ENCODE measurements at regions not wholly inside any gene's neighbourhood (a gene's known extent, or its start where the extent isn't known, plus 50 kb on each side); places are given as distances from the start of the nearest gene placed in this dataset.

DNA sequence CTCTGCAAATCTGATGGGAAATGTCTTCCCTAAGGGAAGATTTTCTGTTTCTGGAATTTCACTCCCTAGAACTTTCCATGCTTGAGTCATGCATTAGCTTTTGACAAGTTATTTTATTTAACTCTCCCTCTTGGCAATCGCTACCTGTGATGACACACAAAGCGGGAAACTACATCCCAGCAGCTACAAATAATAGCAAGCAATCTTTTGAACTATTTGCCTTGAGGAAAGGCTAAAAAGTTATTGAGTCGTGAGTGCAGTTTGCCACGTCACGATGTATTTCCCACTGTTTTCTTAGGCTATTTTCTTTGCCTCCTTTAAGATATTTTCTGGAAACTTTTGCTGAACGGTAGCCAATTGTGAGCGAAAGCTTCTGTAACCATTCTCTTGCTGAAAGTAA, 353.3 kb upstream of the HTR2A start:
- no CpG with 5 or more reads among the region's 7 CpGs for WGBS (ENCODE audit: insufficient coverage, insufficient read length)
- H3K4me3 ChIP-seq (ENCODE audit: low read length): no peak overlapping the region
- H3K9me3 ChIP-seq (ENCODE audit: control insufficient read depth, insufficient read depth, low read length): no peaks in the 10 kb centered on the region
- H3K27me3 ChIP-seq (ENCODE audit: control insufficient read depth, insufficient read depth, low read length): no peaks in the 10 kb centered on the region
- DNase-seq (ENCODE audit: low read depth, low spot score): no peak
- H3K36me3 ChIP-seq (ENCODE audit: control insufficient read depth, insufficient read depth, low read length): no peaks in the 10 kb centered on the region
- no peaks in the 10 kb centered on the region for H3K4me1 ChIP-seq (ENCODE audit: control insufficient read depth, insufficient read depth, low read length)
- H3K27ac ChIP-seq (ENCODE audit: low read length): no peak overlapping the region

DNA sequence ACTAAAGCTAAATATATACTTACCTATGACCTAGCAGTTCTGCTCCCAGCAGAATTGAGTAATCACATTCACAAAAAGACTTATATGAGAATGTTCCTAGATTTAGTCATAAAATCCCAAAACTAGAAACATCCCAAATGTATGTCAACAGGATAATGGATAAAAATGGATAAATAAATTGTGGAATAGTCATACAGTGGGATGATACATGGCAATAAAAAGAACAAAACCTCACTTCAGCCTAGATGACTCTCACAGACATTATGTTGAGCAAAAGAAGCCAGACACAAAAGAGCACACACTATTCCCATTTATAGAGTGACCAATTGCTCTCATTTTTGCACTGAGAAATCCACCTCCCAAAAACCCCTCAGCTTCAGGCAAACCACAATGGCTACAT, 352.4 kb upstream of the HTR2A start:
- Histone ChIP-seq H3K4me3 (ENCODE audit: low read length) (no peak overlapping the region), H3K9me3 (ENCODE audit: control insufficient read depth, insufficient read depth, low read length) (no peaks in the 10 kb centered on the region), H3K27me3 (ENCODE audit: control insufficient read depth, insufficient read depth, low read length) (no peaks in the 10 kb centered on the region), H3K4me1 (ENCODE audit: control insufficient read depth, insufficient read depth, low read length) (no peaks in the 10 kb centered on the region), H3K27ac (ENCODE audit: low read length) (no peak overlapping the region), H3K36me3 (ENCODE audit: control insufficient read depth, insufficient read depth, low read length) (no peaks in the 10 kb centered on the region)
- DNase-seq (ENCODE audit: low read depth, low spot score): no peak

DNA sequence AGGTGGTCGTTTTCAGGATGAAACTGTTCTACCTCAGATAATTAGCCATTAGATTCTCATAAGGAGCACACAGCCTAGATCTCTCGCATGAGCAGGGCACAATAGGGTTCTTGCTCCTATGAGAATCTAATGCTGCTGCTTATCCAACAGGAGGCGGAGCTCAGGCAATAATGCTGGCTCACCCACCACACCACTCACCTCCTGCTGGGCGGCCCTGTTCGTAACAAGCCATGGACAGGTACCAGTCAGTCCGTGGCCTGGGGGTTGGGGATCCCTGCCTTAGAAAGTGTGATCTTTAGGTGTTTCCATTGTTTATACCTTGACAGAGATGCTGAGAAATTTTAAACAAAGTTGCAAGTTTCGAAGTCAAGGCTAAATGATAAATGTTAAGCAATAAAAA, 344.6 kb upstream of the HTR2A start:
- no peaks in the 10 kb centered on the region for H3K27me3 ChIP-seq (ENCODE audit: control insufficient read depth, insufficient read depth, low read length)
- no CpG with 5 or more reads among the region's 7 CpGs for WGBS (ENCODE audit: insufficient coverage, insufficient read length)
- H3K4me1 ChIP-seq (ENCODE audit: control insufficient read depth, insufficient read depth, low read length): no peaks in the 10 kb centered on the region
- no peaks in the 10 kb centered on the region for H3K36me3 ChIP-seq (ENCODE audit: control insufficient read depth, insufficient read depth, low read length)
- no peak overlapping the region for H3K27ac ChIP-seq (ENCODE audit: low read length)
- H3K4me3 ChIP-seq (ENCODE audit: low read length): no peak overlapping the region
- no peak for DNase-seq (ENCODE audit: low read depth, low spot score)
- no peaks in the 10 kb centered on the region for H3K9me3 ChIP-seq (ENCODE audit: control insufficient read depth, insufficient read depth, low read length)

DNA sequence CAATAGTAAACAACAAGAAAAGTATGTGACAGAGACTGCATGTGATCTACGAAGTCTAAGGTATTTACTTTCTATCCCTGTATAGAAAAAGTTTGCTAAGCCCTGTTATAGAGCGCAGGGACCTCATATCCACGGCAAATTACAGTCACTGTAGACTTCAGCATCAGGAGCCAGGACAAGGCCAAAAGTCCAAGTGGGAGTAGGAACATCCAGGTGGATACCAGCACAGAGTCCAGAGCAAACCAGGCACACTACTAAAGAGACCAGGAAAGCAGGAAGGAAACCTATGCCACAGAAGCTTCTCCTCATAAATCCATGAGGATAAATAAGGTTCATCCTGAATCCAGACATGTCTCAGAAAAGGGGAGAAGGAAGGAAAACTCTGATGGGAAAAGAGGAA, 342.2 kb upstream of the HTR2A start:
- DNase-seq (ENCODE audit: low read depth, low spot score): no peak
- no peak overlapping the region for H3K27ac ChIP-seq (ENCODE audit: low read length)
- H3K9me3 ChIP-seq (ENCODE audit: control insufficient read depth, insufficient read depth, low read length): no peaks in the 10 kb centered on the region
- no peaks in the 10 kb centered on the region for H3K36me3 ChIP-seq (ENCODE audit: control insufficient read depth, insufficient read depth, low read length)
- no CpG with 5 or more reads among the region's 3 CpGs for WGBS (ENCODE audit: insufficient coverage, insufficient read length)
- H3K4me3 ChIP-seq (ENCODE audit: low read length): no peak overlapping the region
- H3K27me3 ChIP-seq (ENCODE audit: control insufficient read depth, insufficient read depth, low read length): no peaks in the 10 kb centered on the region
- no peaks in the 10 kb centered on the region for H3K4me1 ChIP-seq (ENCODE audit: control insufficient read depth, insufficient read depth, low read length)

DNA sequence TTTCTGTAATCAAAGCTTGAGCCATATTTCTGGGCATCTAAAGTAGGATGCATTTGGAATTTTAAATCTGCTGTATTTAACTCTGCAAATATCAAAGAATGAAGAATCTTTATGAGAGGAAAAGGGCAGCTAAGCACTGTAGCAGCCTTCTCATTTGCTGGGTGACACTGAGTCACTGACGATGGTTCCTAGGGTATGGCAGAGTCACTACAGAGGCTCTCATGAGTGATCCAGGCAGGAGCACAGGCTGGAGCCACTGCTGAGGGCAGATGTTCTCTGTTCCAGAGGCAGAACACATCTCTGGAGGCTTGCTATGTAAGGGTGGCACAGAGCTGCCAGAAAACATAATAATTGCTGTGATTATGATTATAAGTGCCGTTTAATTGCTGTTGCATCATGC, 340.7 kb upstream of the HTR2A start:
- H3K4me1 ChIP-seq (ENCODE audit: control insufficient read depth, insufficient read depth, low read length): no peaks in the 10 kb centered on the region
- no peaks in the 10 kb centered on the region for H3K27me3 ChIP-seq (ENCODE audit: control insufficient read depth, insufficient read depth, low read length)
- H3K27ac ChIP-seq (ENCODE audit: low read length): no peak overlapping the region
- H3K9me3 ChIP-seq (ENCODE audit: control insufficient read depth, insufficient read depth, low read length): no peaks in the 10 kb centered on the region
- no peak overlapping the region for H3K4me3 ChIP-seq (ENCODE audit: low read length)
- no peak for DNase-seq (ENCODE audit: low read depth, low spot score)
- no CpG with 5 or more reads among the region's 2 CpGs for WGBS (ENCODE audit: insufficient coverage, insufficient read length)
- H3K36me3 ChIP-seq (ENCODE audit: control insufficient read depth, insufficient read depth, low read length): no peaks in the 10 kb centered on the region

DNA sequence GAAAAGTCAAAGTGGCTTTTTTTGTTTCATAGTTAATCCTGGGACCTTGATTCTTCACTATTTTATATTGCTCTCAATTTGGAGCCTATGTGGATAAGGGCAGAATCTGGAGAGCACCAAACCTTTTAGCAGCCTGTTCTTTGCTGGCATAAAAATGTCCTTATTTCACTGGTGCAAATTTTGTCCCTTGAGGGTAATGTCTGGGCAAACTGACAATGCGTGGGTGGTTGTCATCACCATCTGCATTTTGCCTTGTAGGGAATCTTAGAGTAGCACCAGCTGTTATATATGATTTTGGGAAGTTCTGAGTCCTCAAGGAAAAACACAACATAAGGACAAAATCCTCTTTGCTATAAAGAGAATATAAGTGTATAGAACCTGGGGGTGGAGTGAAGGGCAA, 336.9 kb upstream of the HTR2A start:
- Histone ChIP-seq H3K4me3 (ENCODE audit: low read length) (no peak overlapping the region), H3K27me3 (ENCODE audit: control insufficient read depth, insufficient read depth, low read length) (no peaks in the 10 kb centered on the region), H3K9me3 (ENCODE audit: control insufficient read depth, insufficient read depth, low read length) (no peaks in the 10 kb centered on the region), H3K36me3 (ENCODE audit: control insufficient read depth, insufficient read depth, low read length) (no peaks in the 10 kb centered on the region), H3K27ac (ENCODE audit: low read length) (no peak overlapping the region), H3K4me1 (ENCODE audit: control insufficient read depth, insufficient read depth, low read length) (no peaks in the 10 kb centered on the region)
- WGBS (ENCODE audit: insufficient coverage, insufficient read length): no CpG with 5 or more reads among the region's 1 CpG
- DNase-seq (ENCODE audit: low read depth, low spot score): no peak

DNA sequence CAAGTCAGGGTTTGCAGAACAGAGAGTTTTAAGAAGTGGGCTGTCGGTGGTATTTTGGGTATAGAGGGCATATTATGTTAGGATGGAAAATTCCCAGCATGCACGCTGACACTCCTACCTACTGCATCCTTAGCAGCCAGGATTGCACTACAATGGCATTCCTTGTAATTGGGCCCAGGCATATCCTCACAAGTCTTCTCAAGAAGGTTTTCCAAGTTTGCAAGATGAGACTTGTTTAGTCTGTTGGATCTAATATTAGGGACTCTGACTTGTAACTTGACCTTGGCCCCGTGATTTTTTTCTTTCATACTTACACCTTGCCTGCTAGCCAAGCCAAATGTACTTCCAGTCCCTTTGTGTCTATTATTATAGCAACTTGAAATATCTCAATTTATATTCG, 335.7 kb upstream of the HTR2A start:
- WGBS (ENCODE audit: insufficient coverage, insufficient read length): no CpG with 5 or more reads among the region's 4 CpGs
- H3K9me3 ChIP-seq (ENCODE audit: control insufficient read depth, insufficient read depth, low read length): no peaks in the 10 kb centered on the region
- no peaks in the 10 kb centered on the region for H3K4me1 ChIP-seq (ENCODE audit: control insufficient read depth, insufficient read depth, low read length)
- DNase-seq (ENCODE audit: low read depth, low spot score): no peak
- no peaks in the 10 kb centered on the region for H3K27me3 ChIP-seq (ENCODE audit: control insufficient read depth, insufficient read depth, low read length)
- no peak overlapping the region for H3K27ac ChIP-seq (ENCODE audit: low read length)
- H3K36me3 ChIP-seq (ENCODE audit: control insufficient read depth, insufficient read depth, low read length): no peaks in the 10 kb centered on the region
- H3K4me3 ChIP-seq (ENCODE audit: low read length): no peak overlapping the region

DNA sequence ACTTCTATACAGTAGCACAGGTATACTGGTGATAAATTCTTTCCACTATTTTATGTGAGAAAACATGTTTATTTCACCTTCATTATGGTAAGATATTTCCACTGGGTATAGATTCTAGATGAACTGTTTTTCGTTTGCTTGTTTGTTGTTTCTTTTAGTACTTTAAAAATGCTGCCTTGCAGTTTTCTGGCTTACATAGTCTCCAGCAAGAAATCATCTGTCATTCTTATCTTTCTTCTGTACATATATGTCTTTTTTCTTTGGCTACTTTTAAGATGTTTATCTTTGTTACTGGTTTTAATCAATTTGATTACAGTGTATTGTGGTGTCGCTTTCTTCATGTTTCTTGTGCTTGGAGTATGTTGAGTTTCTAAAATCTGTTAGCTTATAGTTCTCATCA, 333.3 kb upstream of the HTR2A start:
- no peaks in the 10 kb centered on the region for H3K36me3 ChIP-seq (ENCODE audit: control insufficient read depth, insufficient read depth, low read length)
- no peak overlapping the region for H3K4me3 ChIP-seq (ENCODE audit: low read length)
- H3K27me3 ChIP-seq (ENCODE audit: control insufficient read depth, insufficient read depth, low read length): no peaks in the 10 kb centered on the region
- no peak overlapping the region for H3K27ac ChIP-seq (ENCODE audit: low read length)
- no peaks in the 10 kb centered on the region for H3K9me3 ChIP-seq (ENCODE audit: control insufficient read depth, insufficient read depth, low read length)
- H3K4me1 ChIP-seq (ENCODE audit: control insufficient read depth, insufficient read depth, low read length): no peaks in the 10 kb centered on the region
- DNase-seq (ENCODE audit: low read depth, low spot score): no peak
- WGBS (ENCODE audit: insufficient coverage, insufficient read length): no CpG with 5 or more reads among the region's 2 CpGs

DNA sequence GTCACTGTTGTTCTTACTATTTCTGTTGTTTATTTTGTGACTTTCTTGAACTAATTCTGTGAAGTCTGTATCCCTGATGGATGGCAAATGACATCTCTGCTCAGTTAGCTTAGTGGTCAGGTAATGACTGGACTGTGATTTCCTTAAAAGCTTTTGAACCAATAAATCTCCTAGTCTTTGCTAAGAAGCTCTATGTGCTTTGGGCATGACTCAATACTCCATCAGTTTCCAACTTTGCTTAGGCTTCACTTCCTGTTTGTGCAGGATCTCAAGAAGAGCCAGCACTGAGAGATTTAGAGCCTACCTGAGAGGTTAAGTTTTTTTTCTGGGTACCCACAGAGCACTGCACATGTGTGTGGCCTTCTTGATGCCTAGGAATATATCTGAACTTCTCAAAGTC, 329.7 kb upstream of the HTR2A start:
- DNase-seq (ENCODE audit: low read depth, low spot score): no peak
- no peaks in the 10 kb centered on the region for H3K36me3 ChIP-seq (ENCODE audit: control insufficient read depth, insufficient read depth, low read length)
- no peaks in the 10 kb centered on the region for H3K27me3 ChIP-seq (ENCODE audit: control insufficient read depth, insufficient read depth, low read length)
- H3K9me3 ChIP-seq (ENCODE audit: control insufficient read depth, insufficient read depth, low read length): no peaks in the 10 kb centered on the region
- no peaks in the 10 kb centered on the region for H3K4me1 ChIP-seq (ENCODE audit: control insufficient read depth, insufficient read depth, low read length)
- H3K27ac ChIP-seq (ENCODE audit: low read length): no peak overlapping the region
- no peak overlapping the region for H3K4me3 ChIP-seq (ENCODE audit: low read length)

DNA sequence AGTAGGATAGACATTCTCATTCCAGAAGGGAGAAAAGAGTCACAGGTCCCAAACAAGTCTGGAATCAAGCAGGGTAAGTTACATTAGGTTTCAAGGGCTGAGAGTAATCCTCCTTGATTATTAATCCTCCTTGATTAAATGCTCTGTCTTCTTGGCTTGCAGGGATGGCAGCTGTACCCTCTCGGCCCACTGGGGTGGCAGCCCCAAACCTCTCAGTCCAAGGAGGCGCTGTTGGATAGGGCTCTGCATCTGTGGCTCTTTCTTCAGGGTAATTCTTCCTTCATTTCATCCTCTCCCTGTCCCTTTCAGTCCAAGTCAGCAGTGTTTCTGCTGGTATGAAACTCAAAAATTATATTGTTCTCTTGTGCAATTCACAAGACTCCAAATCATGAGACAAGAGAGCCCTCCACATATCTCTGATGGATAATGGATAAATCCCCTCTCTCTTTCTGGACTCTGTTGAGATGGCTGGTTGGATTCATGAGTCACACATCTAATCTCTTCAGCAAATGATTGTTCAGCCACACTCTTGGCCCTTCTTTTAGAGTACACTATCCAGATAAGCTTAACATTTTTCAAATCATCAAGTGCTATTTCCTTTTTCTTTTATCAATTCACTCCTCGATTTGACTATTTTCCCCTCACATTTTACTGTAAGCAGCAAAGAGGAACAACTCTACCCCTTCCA, 323.7 kb upstream of the HTR2A start:
- Histone ChIP-seq H3K4me3 (ENCODE audit: low read length) (no peak overlapping the region), H3K27me3 (ENCODE audit: control insufficient read depth, insufficient read depth, low read length) (no peaks in the 10 kb centered on the region), H3K27ac (ENCODE audit: low read length) (no peak overlapping the region), H3K4me1 (ENCODE audit: control insufficient read depth, insufficient read depth, low read length) (no peaks in the 10 kb centered on the region), H3K36me3 (ENCODE audit: control insufficient read depth, insufficient read depth, low read length) (no peaks in the 10 kb centered on the region), H3K9me3 (ENCODE audit: control insufficient read depth, insufficient read depth, low read length) (no peaks in the 10 kb centered on the region)
- DNase-seq (ENCODE audit: low read depth, low spot score): no peak
- 100% methylated on average over 1 of the region's 3 CpGs for WGBS (ENCODE audit: insufficient coverage, insufficient read length)

DNA sequence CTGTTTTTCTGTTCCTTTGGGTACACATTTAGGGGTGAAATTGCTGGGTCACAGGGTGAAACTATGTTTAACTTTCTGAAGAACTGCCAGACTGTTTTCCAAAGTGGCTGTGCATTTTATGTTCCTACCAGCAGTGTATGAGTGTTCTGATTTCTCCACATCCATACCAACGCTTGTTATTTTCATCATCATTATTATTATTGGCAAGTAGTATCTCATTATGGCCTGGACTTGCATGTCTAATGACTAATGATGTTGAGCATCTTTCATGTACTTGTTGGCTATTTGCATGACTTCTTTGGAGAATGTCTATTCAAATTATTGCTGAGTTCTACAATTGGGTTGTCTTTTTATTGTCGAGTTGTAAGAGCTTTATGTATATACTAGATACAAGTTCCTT, 321.8 kb upstream of the HTR2A start:
- Histone ChIP-seq H3K27me3 (ENCODE audit: control insufficient read depth, insufficient read depth, low read length) (no peaks in the 10 kb centered on the region), H3K9me3 (ENCODE audit: control insufficient read depth, insufficient read depth, low read length) (no peaks in the 10 kb centered on the region), H3K4me1 (ENCODE audit: control insufficient read depth, insufficient read depth, low read length) (no peaks in the 10 kb centered on the region), H3K36me3 (ENCODE audit: control insufficient read depth, insufficient read depth, low read length) (no peaks in the 10 kb centered on the region), H3K27ac (ENCODE audit: low read length) (no peak overlapping the region), H3K4me3 (ENCODE audit: low read length) (no peak overlapping the region)
- DNase-seq (ENCODE audit: low read depth, low spot score): no peak
- no CpG with 5 or more reads among the region's 2 CpGs for WGBS (ENCODE audit: insufficient coverage, insufficient read length)

All from iPS DF 6.9 (cell line).